ENCODE measurements at regions not wholly inside any gene's neighbourhood (a gene's known extent, or its start where the extent isn't known, plus 50 kb on each side); places are given as distances from the start of the nearest gene placed in this dataset.
"Not testable (repeated sequence)": the region's sequence is repeated elsewhere in the genome, so short reads cannot be mapped to it uniquely, and the experiment has no call there.

DNA sequence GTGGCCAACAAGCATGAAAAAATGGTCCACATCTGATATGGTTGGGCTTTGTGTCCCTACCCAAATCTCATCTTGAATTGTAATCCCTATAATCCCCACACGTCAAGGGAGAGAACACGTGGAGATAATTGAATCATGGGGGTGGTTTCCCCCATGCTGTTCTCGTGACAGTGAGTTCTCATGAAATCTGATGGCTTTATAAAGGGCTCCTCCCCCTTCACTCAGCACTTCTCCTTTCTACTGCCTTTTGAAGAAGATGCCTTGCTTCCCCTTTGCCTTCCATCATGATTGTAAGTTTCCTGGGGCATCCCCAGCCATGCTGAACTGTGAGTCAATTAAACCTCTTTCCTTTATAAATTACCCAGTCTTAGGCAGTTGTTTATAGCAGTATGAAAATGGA lies 304.6 kb downstream of the RPAP3 start:
- TF ChIP-seq EGR1 (IDR thresholded peaks at IDR 0.05; ENCODE audit: borderline replicate concordance in 1 of 2, low read depth in 2 of 2, low read length in 2 of 2); POLR2A (IDR thresholded peaks at IDR 0.05; ENCODE audit: low read depth, low read length); EP300 (IDR thresholded peaks at IDR 0.05; ENCODE audit: borderline replicate concordance in 1 of 2, control insufficient read depth in 1 of 2, low read depth in 2 of 2, low read length in 2 of 2); BHLHE40 (IDR thresholded peaks at IDR 0.05; ENCODE audit: borderline replicate concordance in 1 of 2, low read depth in 2 of 2, low read length in 1 of 2); PAX8 (IDR thresholded peaks at IDR 0.05); REST (IDR thresholded peaks at IDR 0.05; ENCODE audit: low read depth, low read length); POLR2AphosphoS2 (IDR thresholded peaks at IDR 0.05; ENCODE audit: low read depth, low read length); SIX5 (IDR thresholded peaks at IDR 0.05; ENCODE audit: low read depth, low read length, severe bottlenecking); STAT1 (conservative IDR thresholded peaks at IDR 0.05); CBFB (IDR thresholded peaks at IDR 0.05; ENCODE audit: low read depth): not testable (repeated sequence)
- TF ChIP-seq, protein P1, sequence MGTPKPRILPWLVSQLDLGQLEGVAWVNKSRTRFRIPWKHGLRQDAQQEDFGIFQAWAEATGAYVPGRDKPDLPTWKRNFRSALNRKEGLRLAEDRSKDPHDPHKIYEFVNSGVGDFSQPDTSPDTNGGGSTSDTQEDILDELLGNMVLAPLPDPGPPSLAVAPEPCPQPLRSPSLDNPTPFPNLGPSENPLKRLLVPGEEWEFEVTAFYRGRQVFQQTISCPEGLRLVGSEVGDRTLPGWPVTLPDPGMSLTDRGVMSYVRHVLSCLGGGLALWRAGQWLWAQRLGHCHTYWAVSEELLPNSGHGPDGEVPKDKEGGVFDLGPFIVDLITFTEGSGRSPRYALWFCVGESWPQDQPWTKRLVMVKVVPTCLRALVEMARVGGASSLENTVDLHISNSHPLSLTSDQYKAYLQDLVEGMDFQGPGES (IDR thresholded peaks at IDR 0.05): not testable (repeated sequence)

Data from GM12878 (cell line).